Muscle of back (tissue), 3 donors: ENCODE measurements at regions not wholly inside any gene's neighbourhood (a gene's known extent, or its start where the extent isn't known, plus 50 kb on each side); places are given as distances from the start of the nearest gene placed in this dataset.
A peak's percentile ranks its signal among the peaks of the same experiment; 100 is the strongest.

ENCODE experiments used
- DNase-seq, 3 donors: peaks; one replicate each; pipeline versions ENCODE4 v3.0.0 to v3.0.0-alpha.2; 2013

DNA sequence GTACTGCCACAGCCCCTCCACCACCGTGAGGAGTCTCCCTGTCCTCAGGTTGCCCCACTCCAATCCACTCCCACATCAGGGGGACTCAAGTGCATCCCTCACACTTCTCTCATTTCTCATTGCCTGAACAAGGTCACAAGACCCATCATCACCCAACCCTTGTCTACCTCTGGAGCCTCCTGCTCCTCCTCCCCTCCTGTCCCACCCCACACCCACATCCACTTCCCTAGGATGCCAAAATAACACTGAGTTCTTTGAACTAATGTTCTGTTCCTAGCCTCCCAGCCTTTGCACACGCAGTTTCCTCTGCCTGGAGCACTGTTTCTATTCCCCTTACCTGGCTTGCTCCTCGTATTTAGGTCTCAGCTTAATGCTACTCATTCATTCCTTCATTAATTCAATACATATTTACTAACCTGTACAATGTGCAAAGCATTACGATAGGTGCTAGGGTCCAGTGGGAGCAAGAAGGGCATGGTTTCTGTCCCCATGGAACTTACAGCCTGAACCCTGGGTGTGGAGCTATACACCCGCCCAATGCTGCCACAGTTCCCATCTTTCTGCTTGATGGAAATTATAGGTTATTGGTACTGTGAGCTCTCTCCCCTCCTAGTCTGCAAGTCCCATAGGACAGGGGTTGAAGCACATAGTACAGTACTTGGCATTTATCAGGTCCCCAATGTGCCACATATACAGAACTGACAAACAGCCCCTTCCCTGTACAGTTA lies 96.1 kb upstream of the GRIK3 start:
- DNase-seq = no peak

DNA sequence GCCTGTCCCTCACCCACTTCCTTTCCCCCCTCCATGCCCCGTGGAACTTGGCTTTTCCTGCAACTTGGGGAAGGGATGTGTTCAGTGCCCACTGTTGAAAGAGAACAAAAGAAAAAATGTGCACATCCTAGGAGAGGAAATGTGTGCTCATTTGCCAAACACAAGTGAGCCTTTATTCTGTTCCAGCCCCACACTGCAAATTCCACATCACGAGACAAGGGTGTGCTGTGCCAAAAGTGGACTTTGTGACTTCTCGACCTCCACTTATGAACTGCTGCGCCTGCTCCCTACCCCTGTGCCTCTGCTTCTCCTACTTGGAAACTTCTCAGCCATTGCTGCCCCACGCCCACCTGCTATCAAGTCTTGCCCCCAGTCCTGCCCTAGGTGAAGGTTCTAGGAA lies 97.0 kb upstream of the GRIK3 start:
- no peak for DNase-seq

DNA sequence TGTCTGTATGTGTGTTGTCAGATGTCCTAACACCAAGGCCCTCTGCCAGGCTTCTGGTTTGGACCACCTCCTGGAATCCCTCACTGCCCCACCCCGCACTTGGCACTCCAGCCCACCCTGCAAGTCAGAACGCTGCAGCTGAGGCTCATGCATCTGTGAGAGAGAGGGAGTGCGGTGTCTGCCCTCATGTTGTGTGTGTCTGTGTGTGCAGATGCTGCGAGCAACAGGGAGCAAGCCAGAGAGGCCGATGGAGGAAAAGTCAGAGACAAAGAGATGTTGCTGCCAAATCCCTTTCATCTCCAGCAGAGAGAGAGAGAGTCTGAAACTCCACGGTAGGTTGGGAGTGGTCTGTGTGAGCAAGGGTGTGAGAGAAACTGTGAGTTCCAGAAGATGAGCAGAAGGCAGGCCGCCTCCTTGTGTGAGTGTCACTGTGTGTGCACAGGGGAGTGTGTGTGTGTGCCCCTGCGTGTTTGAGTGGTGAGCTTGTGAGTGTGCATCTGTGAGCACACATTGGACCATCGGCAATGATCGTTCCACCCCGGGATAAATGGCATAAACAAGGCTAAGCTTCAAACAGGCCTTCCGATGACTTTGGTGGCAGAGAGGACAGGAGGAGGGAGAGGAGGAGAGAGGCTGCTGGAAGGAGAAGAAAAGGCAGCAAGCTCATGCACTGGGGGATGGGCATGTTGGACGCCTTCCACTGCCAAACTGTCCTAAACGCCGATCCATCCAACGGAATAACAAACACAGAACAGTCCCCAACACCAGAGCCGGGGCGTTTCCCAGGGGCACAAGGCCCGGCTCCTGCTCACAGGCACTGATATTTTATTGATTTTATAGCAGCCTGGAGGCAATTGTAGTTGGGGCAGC lies 99.2 kb upstream of the GRIK3 start:
- DNase-seq = peak in 1 of 3 donors; percentile 14

DNA sequence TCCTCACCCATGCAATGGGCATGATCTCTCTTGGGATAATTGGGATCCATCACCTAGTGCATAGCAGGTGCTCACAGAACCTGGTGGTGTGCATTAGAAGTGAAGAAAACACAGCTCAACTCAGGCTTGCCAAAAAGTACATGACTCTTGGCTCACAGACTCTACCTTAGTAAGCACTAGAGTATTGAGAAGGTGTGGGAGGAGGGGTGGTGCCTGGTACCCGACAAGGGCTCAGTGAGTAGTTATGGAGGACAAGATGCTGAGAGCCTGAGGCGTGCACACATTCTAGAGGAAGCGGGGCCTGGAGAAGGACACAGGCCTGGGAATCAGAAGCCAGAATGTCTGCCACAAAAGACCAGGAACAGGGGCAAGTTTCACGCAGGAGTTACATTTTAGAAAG lies 100.3 kb upstream of the GRIK3 start:
- DNase-seq = no peak

DNA sequence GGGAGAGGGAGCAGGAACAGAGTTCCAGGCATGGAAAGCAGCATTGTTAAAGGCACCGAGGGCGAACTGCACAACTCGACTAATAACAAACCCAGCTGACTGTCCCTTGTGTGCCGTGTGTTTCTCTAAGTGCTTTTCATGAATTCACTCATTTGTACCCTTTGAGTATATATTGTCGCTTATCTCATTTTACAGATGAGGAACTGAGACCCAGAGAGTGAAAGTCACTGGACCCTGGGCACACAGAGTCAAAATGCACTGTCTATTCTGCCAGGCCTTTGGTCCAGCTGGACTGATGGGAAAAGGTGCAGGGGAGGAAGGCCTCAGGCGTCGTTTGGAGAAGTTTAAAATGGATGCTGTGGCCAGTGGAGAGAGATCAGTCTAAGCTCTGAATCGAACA lies 100.7 kb upstream of the GRIK3 start:
- DNase-seq = no peak

DNA sequence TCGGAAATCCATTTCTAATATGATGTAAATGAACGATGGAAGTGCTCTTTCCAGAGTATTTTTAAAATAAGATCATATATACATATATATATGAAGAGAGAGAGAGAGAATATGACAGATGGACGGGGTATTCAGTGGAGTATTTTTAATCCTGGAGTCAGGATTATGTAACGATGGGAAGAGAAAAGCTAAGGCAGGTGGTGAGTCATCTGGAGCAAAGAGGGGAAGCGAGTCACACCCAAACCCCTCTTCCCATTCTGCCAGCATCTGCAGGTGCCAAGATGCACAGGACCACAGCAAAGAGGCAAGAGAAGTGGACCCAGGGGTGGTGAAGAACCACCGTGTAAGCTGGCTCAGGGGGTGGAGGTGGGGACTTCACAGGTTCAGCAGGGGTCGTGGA lies 102.7 kb upstream of the GRIK3 start:
- DNase-seq = no peak

DNA sequence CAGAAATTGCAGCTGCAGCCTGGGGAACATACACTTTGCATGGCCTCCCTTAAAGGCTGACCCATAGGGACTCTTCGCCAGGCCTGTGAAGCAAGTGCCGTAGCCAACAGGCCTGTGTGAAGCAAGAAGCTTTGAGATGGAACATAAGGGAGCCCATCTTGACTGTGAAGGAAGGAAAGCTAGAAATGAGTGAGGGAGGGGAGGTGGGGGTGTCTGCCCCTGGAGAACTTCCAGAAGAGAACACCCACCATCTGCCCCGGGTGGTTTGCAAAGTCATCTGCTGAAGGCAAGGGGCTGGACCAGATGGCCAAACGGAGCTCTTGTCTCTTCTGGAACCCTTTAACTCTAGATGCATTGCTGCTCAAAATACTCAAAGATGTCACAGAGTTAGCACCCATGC lies 103.3 kb upstream of the GRIK3 start:
- no peak for DNase-seq

DNA sequence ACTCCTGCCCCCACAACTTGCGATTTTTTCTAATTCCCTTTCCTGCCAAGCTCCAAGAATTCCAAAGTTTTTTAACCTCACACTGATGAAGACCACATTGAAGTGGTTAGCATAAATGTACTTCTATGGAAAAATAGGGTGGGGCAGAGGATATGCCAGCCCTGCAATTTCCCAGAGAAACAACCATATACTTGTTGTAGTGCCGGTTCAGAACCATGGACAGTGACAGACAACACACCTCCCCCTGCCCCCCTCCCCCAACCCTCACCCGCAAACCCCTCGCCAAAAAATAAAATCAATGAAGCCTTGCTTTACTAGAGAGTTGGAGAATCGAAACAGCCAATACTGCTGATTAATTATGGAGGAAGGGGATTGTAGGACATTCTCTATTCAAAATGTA lies 109.5 kb upstream of the GRIK3 start:
- no peak for DNase-seq

DNA sequence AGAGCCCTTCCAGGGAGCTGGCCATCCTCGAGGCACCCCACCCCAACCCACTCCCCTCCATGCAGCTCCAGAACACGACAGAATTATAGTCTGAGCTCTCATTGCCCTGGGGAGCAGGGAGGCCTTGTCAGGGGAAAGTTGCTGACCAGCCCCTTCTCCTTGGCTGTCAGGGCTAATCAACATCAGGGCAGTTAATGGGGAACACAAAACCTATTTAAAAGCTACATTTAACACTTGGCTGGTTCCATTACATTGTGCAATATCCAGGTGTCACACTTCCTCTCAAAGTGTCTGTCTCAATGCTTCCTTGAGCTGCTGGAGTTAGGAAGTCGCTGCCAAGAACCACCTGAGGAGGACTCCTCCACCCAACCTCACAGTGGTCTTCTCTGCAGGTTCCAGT lies 111.8 kb upstream of the GRIK3 start:
- no peak for DNase-seq

DNA sequence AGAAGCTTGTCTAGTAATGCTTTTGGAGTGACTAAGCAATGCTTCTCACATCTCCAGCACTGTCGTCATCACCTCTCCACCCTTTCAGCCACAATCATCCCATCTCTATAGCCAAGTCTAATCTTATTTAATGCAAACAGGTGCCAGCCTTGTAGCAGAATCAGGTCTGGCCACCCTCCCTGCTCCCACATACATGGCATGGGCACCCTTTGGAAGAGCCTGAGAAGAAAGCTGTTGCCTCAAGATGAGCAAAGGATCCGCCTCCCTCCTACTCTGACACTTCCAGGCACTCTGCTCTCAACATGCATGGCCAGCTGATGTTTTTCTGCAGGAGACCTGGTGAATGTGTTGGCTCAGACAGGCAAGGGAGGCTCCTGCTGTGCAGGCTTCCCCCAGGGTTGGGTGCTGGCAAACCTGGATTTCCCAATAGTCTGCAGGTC lies 113.1 kb upstream of the GRIK3 start:
- no peak for DNase-seq

DNA sequence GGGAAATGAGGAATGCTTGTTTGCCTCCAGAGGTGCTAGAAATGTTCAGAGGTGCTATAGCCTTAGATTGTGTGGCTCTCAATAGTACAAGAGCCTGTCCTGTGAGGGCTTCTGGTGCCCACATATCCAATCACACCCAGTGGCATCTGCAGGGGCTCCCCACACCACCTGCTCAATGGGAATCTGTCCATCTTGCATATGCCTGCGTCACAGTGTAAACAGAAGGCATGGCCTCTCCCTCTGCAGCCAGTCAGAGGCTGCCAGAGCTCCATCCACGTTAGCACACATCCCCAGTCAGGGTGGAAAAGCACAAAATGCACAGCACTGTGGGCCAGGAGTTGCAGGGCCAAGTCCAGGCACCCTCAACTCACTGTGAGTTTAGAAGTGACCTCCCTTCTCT lies 113.6 kb upstream of the GRIK3 start:
- DNase-seq = no peak

DNA sequence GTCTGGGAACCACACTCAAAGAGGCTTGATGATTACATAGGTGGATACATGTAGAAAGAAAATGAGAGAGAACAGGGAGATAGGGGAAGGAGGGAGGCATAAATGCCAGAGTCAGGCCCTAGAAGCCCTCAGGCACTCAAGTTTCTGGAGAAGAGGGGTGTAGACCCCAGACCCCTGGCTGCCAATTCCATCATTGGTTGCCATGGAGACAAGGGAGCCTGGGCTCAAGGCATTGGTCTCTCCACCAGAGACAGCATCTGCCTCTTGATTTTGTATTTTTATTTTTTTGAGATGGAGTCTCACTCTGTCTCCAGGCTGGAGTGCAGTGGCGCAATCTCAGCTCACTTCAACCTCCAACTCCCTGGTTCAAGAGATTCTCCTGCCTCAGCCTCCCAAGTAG lies 114.3 kb upstream of the GRIK3 start:
- DNase-seq = no peak

DNA sequence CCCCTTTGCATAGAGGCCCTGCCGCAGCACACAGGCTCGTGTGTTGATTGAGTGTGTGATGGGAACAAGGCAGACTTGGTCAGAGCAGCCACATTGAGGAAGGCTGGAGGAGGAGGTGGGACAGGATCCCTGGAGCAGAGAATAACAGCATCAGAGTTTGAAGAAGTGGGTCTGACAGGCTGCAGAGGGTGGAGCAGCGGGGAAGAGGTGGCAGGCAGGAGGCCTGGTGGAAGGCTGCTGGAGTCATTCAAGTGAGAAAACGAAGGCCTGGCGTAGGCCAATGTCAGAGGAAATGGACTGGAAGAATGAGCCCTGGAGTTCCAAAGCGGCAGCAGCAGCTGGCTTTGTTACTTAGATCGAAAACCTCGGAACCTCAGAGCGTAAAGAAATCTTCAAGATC lies 115.0 kb upstream of the GRIK3 start:
- DNase-seq = no peak

DNA sequence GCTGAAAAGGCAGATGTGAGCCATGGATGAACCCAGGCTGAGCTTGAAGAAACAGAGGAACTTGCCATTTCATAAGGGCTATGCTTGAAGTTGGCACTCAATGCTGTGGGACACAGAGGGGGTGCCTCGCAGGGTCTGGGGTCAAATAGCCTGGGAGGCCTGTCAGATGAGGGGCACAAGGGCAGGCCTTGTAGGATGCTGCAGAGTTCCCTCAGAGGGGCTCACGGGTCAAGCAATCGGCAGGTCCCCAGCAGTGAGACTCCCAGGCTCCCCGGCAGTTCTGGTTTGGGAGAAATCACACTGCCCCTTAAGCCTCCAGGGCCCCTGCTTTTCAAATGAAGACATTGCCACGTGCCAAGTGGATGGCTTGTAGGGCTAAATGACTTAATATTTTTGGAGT lies 116.7 kb upstream of the GRIK3 start:
- DNase-seq = no peak

DNA sequence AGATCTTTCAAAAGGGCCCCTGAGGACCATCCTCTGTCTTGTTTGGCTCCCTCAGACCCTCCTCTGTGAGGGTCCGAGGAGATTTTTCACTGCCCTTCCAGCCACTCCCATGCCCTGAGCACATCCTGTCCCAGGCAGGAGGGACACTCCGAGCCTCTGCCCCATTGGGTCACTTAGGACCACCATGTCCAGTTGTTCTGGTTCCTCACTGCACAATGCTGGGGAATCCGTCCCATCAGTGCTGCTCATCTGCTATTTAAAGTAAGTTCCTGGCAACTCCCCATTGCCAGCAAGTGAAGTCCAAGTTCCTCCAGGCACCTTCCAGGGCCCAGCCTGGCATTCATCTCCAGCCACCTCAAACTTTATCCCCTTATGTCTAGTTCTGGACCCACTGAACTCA lies 117.5 kb upstream of the GRIK3 start:
- DNase-seq = no peak

DNA sequence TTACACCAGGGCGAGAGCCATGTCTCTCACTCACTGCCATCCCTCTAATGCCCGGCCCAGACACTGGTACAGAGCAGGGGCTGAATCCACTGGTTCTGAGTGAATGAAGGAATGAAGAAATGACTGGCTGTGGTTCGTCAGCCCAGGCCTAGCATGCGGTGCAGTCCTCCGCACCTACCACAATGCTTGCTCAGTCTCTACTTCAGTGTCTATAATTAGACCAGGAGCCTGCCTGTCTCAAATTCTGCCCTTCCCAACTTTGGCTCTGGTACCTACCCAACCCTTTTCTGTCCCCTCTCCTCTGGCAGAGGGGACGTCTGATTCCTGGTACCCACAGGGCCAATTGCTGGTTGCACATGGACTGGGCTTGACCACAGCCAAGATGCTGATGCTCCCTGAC lies 118.2 kb upstream of the GRIK3 start:
- DNase-seq = no peak

DNA sequence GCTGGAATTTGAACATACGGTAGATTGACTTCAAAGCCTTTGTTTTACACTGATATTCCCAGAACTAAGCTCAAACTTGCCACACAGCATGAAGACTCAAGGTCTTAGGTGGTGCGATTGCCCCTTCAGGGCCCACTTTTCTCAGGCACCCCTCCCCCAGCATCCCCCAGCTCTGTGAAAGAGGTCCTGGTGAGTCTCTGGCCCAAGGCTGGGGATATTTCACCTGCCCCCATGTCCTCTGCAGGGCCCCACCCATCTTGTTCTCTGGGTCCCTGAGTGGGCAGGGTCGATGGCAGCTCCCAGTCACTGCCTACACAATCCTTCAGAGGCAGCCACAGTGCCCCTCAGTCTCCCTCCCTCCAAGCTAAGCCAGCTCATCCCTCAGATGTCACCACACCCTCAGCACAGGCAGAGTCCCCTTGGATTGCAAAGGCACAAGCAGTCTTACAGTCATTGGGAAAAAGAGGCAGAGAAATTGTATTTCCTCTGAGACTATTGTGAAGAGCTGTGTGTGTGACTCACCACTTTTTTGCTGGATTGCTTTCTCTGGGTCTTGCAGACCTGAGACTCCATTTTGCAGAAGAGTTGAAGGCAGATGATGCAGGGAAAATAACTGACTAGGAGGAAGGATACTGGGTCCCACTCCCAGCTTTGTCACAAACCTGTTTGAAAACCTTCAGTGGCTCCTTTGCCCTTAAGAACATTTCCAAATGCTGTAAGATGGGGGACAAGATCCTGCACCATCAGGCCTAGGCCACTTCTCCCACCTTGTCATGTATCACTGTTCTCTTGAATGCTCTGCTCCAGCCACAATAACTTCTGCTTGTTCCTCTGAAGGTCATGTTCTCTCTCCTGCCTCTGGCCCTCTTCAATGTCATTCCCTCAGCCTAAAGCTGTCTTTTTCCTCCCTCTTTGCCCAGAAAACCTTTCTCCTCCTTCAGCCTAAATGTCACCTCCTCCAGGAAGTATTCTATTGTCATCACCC lies 119.1 kb upstream of the GRIK3 start:
- DNase-seq = no peak

DNA sequence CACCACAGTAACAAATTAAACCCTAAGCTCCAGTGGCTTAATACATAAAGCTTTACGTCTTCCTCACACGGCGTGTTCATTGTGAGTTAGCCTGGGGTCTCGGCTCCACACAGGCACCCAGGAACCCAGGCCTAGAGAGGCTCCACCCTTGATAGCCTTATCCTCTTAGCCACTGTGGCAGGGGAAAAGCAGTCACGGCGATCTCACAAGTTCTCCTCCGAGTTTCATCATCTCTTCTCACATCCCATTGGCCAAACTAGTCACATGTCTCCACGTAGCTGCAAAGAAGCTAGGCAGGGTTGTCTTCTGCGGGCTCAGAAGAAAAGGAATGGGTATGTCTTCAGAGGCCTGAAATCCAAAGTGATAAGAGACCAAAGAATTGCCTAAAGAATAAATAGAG lies 122.3 kb upstream of the GRIK3 start:
- no peak for DNase-seq

DNA sequence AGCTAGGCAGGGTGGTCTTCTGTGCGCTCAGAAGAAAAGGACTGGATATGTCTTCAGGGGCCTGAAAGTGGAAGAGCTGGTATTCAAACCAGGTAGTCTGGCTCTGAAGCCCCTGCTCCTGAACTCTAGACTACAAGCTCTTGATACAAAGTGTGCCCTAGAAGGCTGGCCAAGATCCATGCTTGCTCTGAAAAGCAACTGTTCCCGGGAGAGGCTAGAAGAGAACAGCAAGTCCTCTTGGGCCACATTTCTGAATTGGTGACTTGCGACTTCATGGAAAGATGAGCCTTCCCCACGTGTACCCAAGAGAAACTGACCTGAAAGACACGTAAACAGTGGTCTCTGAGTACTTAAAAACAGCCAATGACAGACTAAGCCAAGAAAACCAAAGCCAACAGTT lies 123.3 kb upstream of the GRIK3 start:
- no peak for DNase-seq

DNA sequence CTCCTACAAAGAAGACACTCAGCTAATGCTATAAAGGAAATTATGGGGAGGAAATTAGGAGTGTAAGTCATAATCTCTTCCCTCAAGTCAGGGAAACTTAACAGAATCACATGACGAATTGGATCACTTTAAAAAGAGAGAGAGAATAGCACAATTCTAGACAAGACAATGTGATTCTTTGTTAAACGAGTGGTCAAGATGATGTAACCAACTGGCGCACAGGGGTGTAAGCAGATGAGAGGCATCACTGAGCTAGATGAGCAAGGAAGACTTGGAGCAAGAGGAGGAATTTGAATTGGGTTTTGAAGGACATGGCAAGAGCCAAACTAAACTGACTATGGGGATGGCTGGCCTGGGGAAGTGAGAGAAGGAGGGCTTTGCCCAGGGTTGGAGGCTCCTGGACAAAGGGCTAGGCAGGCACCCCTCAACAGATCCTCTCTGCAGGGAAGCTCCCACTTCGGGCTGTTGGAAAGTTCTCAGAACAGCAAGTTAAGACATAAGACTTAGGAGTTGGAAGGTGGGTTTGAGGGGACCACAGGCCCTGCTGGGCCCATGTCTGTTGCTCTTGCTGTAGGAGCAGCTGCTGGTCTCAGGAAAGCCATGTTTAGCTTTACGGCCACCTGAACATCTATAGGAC lies 123.9 kb upstream of the GRIK3 start:
- no peak for DNase-seq

DNA sequence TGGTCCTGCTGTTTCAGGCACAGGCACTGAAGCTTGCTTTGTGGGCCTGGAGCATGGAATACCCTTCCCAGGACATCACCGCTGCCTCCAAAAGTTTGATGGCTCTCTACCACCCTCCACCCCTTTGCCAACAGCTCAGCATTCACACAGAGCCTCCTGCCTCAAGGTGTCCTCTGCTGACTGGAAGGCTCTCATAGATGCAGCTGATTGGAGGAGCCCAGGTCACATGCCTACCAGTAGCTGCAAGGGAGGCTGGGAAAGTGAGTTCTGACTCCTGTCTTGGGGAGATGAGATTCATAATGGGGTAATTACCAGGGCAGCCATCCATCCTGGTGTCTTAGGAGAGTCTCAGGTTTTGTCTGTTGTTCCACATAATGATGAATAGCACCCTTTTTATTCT lies 124.8 kb upstream of the GRIK3 start:
- DNase-seq = no peak

DNA sequence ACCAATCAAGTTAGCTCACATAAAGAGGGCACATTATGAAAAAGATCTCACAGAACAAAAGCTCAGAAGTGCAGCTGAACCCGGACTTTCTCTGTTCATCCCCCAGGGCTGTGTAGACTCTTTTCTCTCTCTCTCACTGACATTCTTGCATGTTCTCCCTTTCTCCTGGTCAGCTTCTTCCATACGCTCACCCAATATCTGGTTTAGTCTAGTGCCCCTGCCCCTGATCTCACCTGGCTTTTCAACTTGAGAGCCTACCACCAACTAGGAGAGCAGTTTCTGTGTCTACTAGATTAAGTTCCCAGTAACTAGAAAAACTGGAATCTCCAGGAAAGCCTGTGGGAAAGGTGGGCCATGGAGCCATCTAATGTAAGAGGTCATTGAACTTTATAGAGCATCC lies 126.9 kb upstream of the GRIK3 start:
- DNase-seq = no peak
